HCT116 (cell line): ENCODE measurements at regions not wholly inside any gene's neighbourhood (a gene's known extent, or its start where the extent isn't known, plus 50 kb on each side); places are given as distances from the start of the nearest gene placed in this dataset.

Experiments
- ATAC-seq: fragments of 200-7000 bp; cut with Tn5 transposase; 2 replicates; pipeline ENCODE4 v1.9.1; 2020; ENCODE audit warnings: mild to moderate bottlenecking, moderate library complexity
- BruUV-seq: library from RNA; stranded (reverse); fragments of 400-500 nt; replicated peaks from 2 replicates; lab custom pipeline; 2021; lab: Mats Ljungman, UMichigan
- CTCF ChIA-PET: fragments of 300-600 bp; sonication (Branson Sonifier 250); formaldehyde crosslinking; loops from one replicate; lab custom pipeline; 2021; ENCODE audit warnings: antibody characterized with exemption; lab: Charles Lee
- POLR2A ChIA-PET: fragments of 300-600, 350-600 bp; sonication (Branson Sonifier 250); formaldehyde crosslinking; loops from one replicate; lab custom pipeline; 2021; ENCODE audit warnings: antibody characterized with exemption; lab: Charles Lee
- RAD21 ChIA-PET, 2 experiments: fragments of 300-600 bp; sonication (Branson Sonifier 250); formaldehyde crosslinking; loops; one replicate each; lab custom pipeline; 2023; ENCODE audit warnings: low total read pairs in 2 of 2; ENCODE audit not compliant: uncharacterized antibody in 2 of 2, unreplicated experiment in 2 of 2, low non-redundant PET in 1 of 2; lab: Charles Lee
- DNase-seq: peaks from one replicate; pipeline ENCODE4 v3.0.0-alpha.2; 2010; ENCODE audit warnings: low read depth, low spot score
- H2AFZ ChIP-seq: fragments of 200-600 bp; shearing (Covaris generic), sonication (generic); 2 replicates; pipeline ENCODE4 v1.6.1; 2017; ENCODE audit warnings: low read depth, mixed run types, mixed read lengths, antibody characterized with exemption, low read length; ENCODE audit not compliant: poor library complexity, severe bottlenecking
- H3K27ac ChIP-seq: 2 replicates; pipeline ENCODE4 v1.5.1; 2012; ENCODE audit warnings: low read depth, low read length
- H3K27me3 ChIP-seq: fragments of 200-600 bp; sonication (generic); 2 replicates; pipeline ENCODE4 v1.6.1; 2016; ENCODE audit warnings: mixed run types, low read length, mixed read lengths; ENCODE audit not compliant: insufficient read depth
- H3K36me3 ChIP-seq, 2 experiments: fragments of 200-500 bp in 1 of 2; fragments of 200-600 bp in 1 of 2; sonication (Bioruptor generic) in 1 of 2; sonication (generic) in 1 of 2; 2 replicates each; pipeline versions ENCODE4 v1.5.1 to v1.6.1; 2014 to 2016; ENCODE audit warnings: low read length in 2 of 2, inconsistent platforms in 1 of 2, mixed read lengths in 1 of 2, mixed run types in 1 of 2; ENCODE audit not compliant: insufficient read depth in 2 of 2, control insufficient read depth in 1 of 2
- H3K4me1 ChIP-seq, 2 experiments: fragments of 200-600 bp in 1 of 2; sonication (generic) in 1 of 2; 2 replicates each; pipeline versions ENCODE4 v1.5.1 to v1.6.1; 2012 to 2017; ENCODE audit warnings: low read length in 2 of 2, inconsistent platforms in 1 of 2, mild to moderate bottlenecking in 1 of 2, mixed read lengths in 1 of 2, mixed run types in 1 of 2, moderate library complexity in 1 of 2; ENCODE audit not compliant: insufficient read depth in 2 of 2, control insufficient read depth in 1 of 2
- H3K4me2 ChIP-seq: fragments of 200-600 bp; sonication (generic); 2 replicates; pipeline ENCODE4 v1.6.1; 2017; ENCODE audit warnings: mixed run types, low read length, mixed read lengths
- H3K4me3 ChIP-seq, 2 experiments: fragments of 200-600 bp in 1 of 2; sonication (generic) in 1 of 2; replicated peaks in 1 of 2; 2 replicates each; pipeline ENCODE4 v1.5.1; 2011 to 2016; ENCODE audit warnings: low read length in 2 of 2, control low read depth in 1 of 2, low read depth in 1 of 2, mild to moderate bottlenecking in 1 of 2, mixed read lengths in 1 of 2, mixed run types in 1 of 2
- H3K79me2 ChIP-seq: fragments of 200-600 bp; sonication (generic); 2 replicates; pipeline ENCODE4 v1.6.1; 2017; ENCODE audit warnings: mild to moderate bottlenecking, mixed run types, low read length, moderate library complexity, mixed read lengths; ENCODE audit not compliant: insufficient read depth
- H3K9ac ChIP-seq: fragments of 200-600 bp; sonication (generic); 2 replicates; pipeline ENCODE4 v1.6.1; 2016; ENCODE audit warnings: low read length, mixed read lengths
- H3K9me2 ChIP-seq: fragments of 200-600 bp; sonication (generic), shearing (Covaris generic); 2 replicates; pipeline ENCODE4 v1.6.1; 2017; ENCODE audit warnings: mixed run types, mild to moderate bottlenecking, moderate library complexity; ENCODE audit not compliant: insufficient read depth
- H3K9me3 ChIP-seq, 2 experiments: fragments of 200-500 bp in 1 of 2; fragments of 200-600 bp in 1 of 2; sonication (Bioruptor generic) in 1 of 2; sonication (generic) in 1 of 2; 2 replicates each; pipeline ENCODE4 v1.6.1; 2014 to 2017; ENCODE audit warnings: low read length in 2 of 2, mixed read lengths in 2 of 2, inconsistent platforms in 1 of 2, low read depth in 1 of 2, mild to moderate bottlenecking in 1 of 2, mixed run types in 1 of 2, moderate library complexity in 1 of 2; ENCODE audit not compliant: control insufficient read depth in 1 of 2, insufficient read depth in 1 of 2
- H4K20me1 ChIP-seq: fragments of 200-600 bp; sonication (generic), shearing (Covaris generic); 2 replicates; pipeline ENCODE4 v1.6.1; 2017; ENCODE audit warnings: mixed run types, mild to moderate bottlenecking, moderate library complexity; ENCODE audit not compliant: insufficient read depth
- CBX3 ChIP-seq: IDR thresholded peaks from 2 replicates; pipeline ENCODE4 v1.6.1; 2012; ENCODE audit warnings: low read depth
- EGR1 ChIP-seq: IDR thresholded peaks from 2 replicates; pipeline ENCODE4 v1.6.1; 2012; ENCODE audit warnings: low read depth
- ELF1 ChIP-seq: IDR thresholded peaks from 2 replicates; pipeline ENCODE4 v1.6.1; 2012; ENCODE audit warnings: low read depth, borderline replicate concordance
- EZH2phosphoT487 ChIP-seq: fragments of 200-600 bp; IDR thresholded peaks from 2 replicates; pipeline ENCODE4 v1.6.1; 2018; ENCODE audit warnings: antibody characterized with exemption, borderline replicate concordance
- JUND ChIP-seq: IDR thresholded peaks from 2 replicates; pipeline ENCODE4 v1.6.1; 2012
- POLR2A ChIP-seq: IDR thresholded peaks from 2 replicates; pipeline ENCODE4 v1.7.0; 2011; ENCODE audit warnings: borderline replicate concordance; ENCODE audit not compliant: insufficient read depth, insufficient read length; ENCODE audit errors: extremely low read depth
- POLR2AphosphoS5 ChIP-seq: IDR thresholded peaks from 2 replicates; pipeline ENCODE4 v1.6.1; 2011; ENCODE audit warnings: mild to moderate bottlenecking, low read depth, low read length, moderate library complexity
- SP1 ChIP-seq: IDR thresholded peaks from 2 replicates; pipeline ENCODE4 v1.6.1; 2012; ENCODE audit warnings: low read depth
- YY1 ChIP-seq: IDR thresholded peaks from 2 replicates; pipeline ENCODE4 v1.6.1; 2011; ENCODE audit warnings: low read length, low read depth, moderate library complexity, mild to moderate bottlenecking; ENCODE audit not compliant: insufficient replicate concordance; ENCODE audit errors: extremely low read depth
- ZNF274 ChIP-seq: fragments of 200-500 bp; sonication (Bioruptor generic); IDR thresholded peaks from 2 replicates; pipeline ENCODE4 v1.6.1; 2014; ENCODE audit warnings: mild to moderate bottlenecking, low read depth, low read length, inconsistent platforms
- intact Hi-C: fragments of 100-400 bp; cut with micrococcal nuclease; formaldehyde crosslinking; loops from 2 replicates; pipeline ENCODE4 v1.10.0; 2022
- TF ChIP-seq, protein P1 (sequence below): IDR thresholded peaks from 2 replicates; pipeline ENCODE4 v1.6.1; 2012; ENCODE audit warnings: low read depth

GRCh38 chr10:31728698-31729224, 199.9 kb downstream of the ARHGAP12 start:
- ChIA-PET POLR2A (no interaction called here), CTCF (no interaction called here), RAD21 (no interaction called here)
- H3K4me2 ChIP-seq, result no peak overlapping the region
- intact Hi-C loops, result no loop called here
- H3K36me3 ChIP-seq, result no peaks in the 10 kb centered on the region
- DNase-seq (no peak), ATAC-seq (no peak)
- H3K9me3 ChIP-seq, result no peaks in the 10 kb centered on the region
- no peaks in the 10 kb centered on the region for H3K79me2 ChIP-seq
- no peaks in the 10 kb centered on the region for H3K4me1 ChIP-seq
- no peak overlapping the region for H3K9ac ChIP-seq
- no peak overlapping the region for H2AFZ ChIP-seq
- TF ChIP-seq YY1 (no peak), POLR2A (no peak), ZNF274 (no peak), EZH2phosphoT487 (no peak), SP1 (no peak), EGR1 (no peak), ELF1 (no peak), CBX3 (no peak), POLR2AphosphoS5 (no peak), JUND (no peak)
- TF ChIP-seq, protein P1, sequence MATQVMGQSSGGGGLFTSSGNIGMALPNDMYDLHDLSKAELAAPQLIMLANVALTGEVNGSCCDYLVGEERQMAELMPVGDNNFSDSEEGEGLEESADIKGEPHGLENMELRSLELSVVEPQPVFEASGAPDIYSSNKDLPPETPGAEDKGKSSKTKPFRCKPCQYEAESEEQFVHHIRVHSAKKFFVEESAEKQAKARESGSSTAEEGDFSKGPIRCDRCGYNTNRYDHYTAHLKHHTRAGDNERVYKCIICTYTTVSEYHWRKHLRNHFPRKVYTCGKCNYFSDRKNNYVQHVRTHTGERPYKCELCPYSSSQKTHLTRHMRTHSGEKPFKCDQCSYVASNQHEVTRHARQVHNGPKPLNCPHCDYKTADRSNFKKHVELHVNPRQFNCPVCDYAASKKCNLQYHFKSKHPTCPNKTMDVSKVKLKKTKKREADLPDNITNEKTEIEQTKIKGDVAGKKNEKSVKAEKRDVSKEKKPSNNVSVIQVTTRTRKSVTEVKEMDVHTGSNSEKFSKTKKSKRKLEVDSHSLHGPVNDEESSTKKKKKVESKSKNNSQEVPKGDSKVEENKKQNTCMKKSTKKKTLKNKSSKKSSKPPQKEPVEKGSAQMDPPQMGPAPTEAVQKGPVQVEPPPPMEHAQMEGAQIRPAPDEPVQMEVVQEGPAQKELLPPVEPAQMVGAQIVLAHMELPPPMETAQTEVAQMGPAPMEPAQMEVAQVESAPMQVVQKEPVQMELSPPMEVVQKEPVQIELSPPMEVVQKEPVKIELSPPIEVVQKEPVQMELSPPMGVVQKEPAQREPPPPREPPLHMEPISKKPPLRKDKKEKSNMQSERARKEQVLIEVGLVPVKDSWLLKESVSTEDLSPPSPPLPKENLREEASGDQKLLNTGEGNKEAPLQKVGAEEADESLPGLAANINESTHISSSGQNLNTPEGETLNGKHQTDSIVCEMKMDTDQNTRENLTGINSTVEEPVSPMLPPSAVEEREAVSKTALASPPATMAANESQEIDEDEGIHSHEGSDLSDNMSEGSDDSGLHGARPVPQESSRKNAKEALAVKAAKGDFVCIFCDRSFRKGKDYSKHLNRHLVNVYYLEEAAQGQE, result no peak
- no peaks in the 10 kb centered on the region for H4K20me1 ChIP-seq
- no peaks in the 10 kb centered on the region for H3K9me2 ChIP-seq
- BruUV-seq, result no TSS peak
- no peak overlapping the region for H3K4me3 ChIP-seq
- H3K27me3 ChIP-seq, result no peaks in the 10 kb centered on the region
- H3K27ac ChIP-seq, result no peak overlapping the region
